SW480 (cell line): ENCODE measurements at regions not wholly inside any gene's neighbourhood (a gene's known extent, or its start where the extent isn't known, plus 50 kb on each side); places are given as distances from the start of the nearest gene placed in this dataset.

Experiments used
- DNase-seq: peaks from one replicate; pipeline ENCODE4 v3.0.0-alpha.2; 2016; ENCODE audit warnings: low spot score

DNA sequence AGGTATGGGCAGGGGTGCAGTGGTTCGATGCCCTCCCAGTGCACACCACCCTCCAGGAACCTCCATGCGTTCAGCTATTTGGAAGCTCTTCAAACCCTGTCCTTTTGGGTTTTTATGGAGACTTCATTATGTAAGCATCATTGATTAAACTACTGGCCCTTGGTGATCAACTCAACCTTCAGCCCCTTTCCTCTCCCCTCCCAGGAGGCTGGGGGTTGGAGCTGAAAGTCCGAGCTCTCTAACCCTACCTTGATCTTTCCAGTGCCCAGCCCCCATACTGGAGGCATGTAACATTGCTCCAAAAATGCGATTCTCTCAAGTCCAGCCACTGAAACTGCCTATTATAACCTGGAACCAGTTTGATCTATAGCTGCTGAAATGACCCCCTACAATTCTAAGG lies 188.1 kb downstream of the IPO8 start:
- DNase-seq = no peak

DNA sequence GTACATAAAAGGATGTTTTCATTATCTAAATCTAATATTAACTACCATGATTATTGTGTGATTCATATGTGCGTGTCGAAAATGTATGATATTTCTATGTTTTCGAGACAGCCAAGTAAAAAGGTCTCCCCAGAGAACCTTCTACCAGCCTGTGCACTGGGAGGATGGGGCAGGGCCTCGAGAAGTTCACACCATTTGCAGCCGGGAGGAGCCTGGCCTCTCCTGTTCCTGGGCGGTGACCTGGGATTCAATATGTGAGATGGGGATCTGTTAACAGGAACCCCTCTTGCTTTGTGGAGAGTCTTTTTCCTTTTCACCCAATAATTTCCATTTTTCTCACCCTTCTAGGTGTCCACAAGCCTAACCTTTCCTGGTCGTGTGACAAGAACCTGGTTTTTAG lies 189.3 kb downstream of the IPO8 start:
- DNase-seq = no peak

DNA sequence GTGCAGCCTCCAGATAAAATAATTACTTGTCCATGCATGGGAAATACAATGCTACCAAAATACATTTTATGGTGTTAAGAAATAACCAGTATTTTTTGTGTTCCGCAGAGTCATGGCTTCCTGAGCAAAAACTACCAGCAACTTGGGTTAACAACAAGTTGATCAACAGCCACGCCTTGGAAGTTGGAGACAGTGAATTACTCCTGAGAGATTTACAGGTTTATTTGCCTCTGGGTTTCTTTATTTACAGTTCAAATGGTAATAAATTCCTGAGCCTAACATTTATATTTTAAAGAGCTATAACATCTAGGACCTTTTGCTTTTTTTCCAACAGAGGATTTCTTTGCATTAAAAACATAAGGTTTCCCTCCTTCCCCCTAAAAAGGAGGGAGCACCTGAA lies 194.0 kb downstream of the IPO8 start:
- no peak for DNase-seq

DNA sequence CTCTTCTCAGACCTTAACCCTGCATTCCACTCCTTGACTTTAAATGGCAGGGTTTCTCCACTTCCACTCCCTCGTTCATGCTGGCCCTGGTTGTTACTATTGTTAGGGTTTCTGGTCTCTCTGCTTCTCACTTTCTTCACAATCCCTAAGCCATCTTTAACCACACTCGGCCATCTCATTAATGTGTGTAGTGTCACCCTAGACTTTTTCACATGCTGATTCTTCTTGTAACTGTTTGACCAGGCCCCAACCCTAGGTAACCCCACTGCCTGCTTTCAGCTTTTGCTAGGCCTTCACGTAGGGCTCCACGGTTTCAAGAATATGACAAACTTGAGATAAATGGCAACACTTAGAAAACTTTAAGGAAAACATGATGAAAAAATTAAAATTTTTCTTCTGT lies 195.1 kb downstream of the IPO8 start:
- no peak for DNase-seq

DNA sequence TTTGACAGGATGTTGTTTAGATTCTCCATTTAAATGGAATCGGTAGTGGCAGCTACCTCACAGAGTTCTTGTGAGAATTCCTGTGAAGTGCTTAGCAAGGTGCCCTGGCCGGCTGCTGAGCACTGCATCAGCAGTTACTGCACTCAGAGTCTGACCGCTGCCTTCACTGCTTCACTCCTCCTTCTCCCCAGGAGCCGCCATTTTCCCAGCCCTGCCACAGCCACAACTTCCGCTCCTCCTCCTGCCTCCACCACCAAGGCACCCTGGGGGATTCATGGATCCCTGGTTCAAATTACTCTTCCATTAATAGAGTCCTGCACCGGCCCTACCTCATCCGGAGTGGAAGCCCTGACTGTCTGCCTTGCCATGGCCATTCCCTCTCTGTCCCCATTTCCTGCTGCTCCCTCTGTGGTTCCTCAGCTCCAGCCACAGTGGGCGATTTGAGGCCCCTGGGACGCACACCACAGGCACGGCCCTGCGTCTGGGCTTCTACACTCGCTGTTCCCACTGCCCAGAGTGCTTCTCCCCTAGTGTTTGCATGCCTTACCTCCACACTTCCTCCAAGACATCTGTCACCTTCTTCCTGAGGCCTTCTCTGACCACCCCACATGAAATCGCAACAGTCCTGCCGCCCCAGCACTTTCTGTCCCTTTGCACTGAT lies 210.3 kb downstream of the IPO8 start:
- DNase-seq = no peak

DNA sequence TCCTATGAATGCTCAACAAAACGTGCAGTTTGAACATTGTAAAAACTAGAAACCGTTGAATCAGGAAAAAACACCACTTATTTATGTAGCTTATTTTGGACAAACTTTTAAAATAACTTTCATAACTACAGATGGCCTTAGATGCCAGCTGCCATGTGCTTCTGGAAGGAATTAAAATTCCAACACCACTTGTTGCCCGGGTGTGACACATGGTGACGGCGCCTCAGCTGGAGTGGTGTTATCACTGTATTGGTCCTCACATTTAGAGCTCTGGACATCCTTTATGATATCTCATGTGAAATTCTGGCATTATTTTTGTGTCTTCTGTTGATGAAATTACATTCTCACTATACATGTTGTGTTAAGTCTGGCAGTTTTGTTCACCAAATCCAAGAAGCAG lies 211.0 kb downstream of the IPO8 start:
- no peak for DNase-seq

DNA sequence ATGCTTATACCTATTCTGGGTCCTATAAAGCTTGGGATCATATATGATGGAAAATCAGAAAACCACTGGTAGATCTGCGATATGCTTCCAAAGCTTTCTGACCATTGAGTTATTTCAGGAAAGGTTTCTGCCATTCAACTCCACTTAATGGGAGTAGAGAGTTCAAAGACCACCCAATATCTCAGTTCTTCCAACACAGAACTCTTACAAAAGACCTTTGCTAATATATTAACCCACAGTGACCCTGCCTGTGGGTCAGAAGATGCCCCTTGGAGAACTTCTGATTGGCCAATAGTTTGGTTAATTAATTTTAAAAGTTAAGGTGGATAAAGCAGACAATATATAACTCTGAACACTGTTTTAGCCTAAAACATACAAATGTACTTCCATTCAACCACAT lies 213.0 kb downstream of the IPO8 start:
- no peak for DNase-seq

DNA sequence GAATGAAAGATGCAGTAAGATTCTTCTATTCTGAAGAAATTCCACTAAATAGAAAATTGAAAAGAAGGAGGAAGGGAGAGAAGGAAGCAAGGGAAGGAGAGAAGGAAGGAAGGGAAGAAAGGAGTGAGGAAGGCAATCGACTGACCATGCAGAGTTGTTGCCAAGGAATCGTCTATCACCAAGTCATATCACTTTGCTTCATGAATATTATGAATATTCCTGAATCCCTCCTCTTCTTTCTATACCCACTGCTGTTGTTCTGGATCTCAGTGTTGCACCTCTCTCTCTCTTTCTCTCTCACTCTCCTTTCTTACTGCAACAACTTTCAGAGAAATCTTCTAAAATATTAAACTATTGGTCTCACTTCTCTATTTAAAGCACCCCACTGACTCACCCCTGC lies 222.4 kb downstream of the IPO8 start:
- no peak for DNase-seq

DNA sequence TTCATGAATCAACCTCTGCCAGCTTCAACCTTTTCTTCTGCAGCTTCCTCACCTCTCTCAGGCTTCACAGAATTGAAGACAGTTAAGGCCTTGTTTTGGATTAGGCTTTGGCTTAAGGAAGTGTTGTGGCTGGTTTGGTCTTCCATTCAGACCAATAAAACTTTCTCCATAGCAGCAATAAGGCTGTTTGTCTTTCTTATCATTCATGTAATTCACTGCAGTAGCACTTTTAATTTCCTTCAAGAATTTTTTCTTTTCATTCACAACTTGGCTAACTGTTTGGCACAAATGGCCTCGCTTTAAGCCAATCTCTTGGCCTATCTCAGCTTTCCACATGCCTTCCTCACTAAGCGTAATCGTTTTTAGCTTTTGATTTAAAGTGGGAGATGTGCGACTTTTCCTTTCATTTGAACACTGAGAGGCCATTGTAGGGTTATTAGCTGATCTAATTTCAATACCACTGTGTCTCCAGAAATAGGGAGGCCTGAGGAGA lies 229.5 kb downstream of the IPO8 start:
- DNase-seq = no peak

DNA sequence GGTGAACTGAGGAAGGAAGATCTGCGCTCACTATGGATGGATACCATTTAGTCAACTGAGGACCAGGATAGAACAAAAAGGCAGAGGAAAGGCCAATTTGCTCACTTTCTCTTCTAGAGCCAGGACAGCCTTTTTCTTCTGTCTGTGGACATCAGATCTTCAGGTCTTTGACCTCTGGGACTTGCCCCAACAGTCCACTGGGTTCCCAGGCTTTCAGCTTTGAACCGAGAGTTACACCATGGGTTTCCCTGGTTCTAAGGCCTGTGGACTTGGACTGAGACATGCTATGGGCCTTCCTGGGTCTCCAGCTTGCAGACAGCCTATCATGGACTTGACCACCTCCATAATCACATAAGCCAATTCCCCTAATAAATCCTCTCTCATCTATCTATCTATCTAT lies 232.0 kb downstream of the IPO8 start:
- no peak for DNase-seq

DNA sequence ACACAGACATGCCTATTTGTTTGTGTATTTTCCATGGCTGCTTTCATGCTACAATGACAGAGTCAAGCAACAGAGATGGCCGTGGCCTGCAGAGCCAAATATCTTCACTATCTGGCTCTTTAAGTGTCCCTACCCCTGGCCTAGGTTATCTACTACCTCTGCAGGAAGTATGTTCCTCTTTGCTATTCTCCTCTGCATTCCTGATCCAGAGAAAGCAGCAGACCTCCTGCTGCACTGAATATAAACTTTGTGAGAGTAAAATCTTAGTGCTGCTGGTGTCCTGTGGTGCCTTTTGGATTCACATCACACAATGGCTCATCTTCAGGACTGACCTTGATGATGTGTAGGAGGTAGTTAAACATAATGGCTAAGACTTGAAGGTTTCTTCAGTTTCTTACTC lies 233.4 kb downstream of the IPO8 start:
- no peak for DNase-seq

DNA sequence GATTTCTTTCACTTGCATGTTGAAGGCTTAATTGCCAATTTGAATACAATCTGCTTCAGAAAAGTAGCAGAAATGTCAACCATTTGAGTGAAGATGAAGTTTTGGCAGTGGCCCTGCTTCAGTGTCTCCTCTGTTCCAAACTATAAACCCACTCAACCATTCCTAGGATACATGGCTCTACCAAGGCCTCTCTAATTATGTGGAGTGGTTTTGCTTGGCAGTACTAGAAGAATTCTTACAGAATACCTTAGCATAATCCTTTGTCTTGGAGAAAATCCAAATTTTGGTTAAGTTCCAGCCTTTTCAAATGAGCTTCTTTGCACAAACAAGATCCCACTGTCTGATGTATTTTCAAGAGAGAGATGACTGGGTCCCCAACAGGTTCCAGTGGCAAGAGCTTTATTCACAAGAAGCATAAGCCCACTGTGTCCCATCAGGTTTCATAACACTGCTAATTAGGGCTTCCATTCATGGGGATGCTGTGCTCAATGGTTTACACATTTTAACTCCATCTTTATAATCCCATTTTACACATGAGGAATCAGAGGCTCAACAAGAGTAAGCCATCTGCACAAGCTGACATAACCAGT lies 234.5 kb downstream of the IPO8 start:
- DNase-seq = no peak

DNA sequence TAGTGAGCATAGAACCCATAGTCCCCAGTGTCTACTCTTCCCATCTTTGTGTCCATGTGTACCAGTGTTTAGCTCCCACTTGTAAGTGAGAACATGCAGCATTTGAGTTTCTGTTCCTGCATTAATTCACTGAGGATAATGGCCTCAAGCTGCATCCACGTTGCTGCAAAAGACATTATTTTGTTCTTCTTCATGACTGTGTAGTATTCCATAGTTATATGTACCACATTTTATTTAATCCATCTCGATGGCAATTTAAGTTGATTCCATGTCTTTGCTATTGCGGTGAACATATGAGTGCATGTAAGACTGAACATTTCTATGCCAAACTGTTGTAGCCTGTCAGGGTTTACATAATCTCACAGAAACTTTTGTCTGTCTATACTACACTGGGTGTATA lies 237.2 kb downstream of the IPO8 start:
- no peak for DNase-seq

DNA sequence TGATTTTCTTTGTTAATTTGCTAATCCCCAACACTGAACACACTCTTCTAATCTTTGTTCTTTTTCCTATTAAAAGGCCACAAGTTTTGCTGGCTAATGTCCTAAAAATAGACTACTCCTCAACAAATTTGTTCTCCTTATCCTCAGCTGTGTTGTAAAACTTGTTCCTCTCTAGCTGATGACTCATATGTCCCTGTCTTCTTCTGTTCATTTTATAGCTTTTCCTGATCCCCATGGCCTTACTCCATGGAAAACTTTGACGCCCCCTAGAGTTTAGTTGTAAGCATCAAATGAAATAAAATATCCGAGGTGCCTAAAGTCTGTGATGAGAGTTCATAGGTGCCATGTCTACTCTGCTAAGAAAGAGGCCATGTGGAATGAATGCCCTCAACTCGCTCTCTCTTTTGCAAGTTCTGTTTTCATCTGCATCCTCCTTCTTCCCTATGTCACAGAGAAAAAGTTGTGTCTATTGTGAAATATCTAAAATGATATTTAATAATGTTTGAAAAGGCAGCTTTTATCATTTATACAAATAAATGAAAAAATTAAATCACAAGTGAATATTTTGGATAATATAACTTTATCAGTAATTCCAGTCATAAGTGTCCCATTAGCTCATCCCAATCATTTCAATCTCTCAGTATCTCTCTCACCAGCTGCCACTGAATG lies 237.9 kb downstream of the IPO8 start:
- peak; percentile 75 for DNase-seq

DNA sequence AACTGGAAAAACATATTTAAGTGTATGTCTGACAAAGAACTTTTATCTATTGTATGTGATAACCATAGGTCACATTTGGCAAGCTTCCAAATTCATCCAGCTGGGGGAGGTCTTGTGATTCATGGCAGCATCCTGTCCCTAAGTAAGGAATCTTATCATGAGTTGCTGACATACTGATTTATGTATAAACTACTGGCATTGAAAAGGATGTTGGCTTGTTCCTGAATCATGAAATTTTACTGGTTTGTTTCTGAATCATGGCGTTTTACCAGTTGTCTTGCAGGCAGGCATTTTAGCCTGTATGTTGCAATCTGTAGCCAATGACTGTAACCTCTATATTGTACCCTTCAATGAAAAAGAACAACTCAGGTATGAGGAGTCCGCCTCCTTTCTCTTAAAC lies 244.8 kb downstream of the IPO8 start:
- peak; percentile 20 for DNase-seq

DNA sequence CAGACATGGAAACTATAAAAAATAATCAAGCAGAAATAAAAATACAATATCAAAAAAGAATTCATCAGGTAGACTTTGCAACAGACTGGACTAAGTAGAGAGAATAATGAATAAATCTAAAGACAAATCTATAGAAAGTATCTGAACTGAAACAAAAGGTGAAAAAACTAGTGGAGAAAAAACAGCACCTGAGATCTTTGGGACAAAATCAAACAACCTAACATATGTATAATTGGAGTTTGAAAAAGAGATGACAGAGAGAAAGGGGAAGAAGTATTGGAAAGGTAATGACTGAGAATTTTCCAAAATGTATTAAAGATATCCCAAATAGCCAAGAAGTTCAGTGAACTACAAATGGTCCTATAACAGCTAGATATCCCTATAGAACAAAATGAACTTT lies 245.4 kb downstream of the IPO8 start:
- DNase-seq = no peak

DNA sequence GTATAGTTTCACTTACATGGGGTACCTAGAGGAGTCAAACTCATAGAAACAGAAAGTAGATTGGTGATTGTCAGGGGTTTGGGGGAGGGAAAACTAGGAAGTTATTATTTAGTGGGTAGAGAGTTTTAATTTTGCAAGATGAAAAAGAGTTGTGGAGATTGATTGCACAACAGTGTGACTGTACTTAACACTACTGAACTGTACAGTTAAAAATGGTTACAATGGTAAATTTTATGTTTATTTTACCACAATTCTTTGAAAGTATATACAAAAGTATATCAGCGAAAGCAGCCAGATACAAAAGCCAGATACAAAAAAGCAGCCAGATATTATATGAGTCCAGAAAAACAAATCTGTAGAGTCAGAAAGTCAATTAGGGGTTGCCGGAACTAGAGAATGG lies 247.6 kb downstream of the IPO8 start:
- no peak for DNase-seq

DNA sequence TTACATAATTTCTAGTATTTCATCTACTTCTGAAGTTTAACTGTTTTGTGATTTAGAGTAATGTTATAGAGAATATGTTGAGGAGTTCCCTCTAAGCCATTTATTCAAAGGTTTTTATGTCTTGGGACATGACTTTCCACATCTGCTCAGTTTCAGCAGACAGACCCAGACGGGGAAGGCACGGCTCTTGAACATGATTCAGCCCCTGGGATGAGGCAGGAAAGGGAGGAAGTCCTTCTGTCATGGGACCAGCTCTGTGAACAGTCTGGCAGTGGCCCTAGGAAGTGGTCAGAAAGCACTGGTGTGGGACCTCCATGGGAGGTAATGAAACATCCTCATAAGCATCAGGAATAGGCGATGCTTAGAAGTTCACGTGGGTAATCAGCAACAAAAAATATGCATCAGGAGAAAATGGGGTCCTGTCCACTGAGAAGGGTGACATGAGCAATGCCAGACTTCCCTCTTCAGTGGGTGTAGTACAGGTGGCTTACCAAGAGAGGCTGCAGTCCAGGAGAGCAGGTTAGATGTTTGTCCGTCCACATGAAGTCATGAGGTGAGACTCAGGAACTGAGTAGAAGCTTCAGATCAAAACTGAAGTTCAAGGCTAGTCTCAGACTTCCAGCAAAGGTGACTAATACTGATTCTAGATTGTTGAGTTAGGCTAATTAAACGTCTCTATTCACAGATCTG lies 248.5 kb downstream of the IPO8 start:
- no peak for DNase-seq

DNA sequence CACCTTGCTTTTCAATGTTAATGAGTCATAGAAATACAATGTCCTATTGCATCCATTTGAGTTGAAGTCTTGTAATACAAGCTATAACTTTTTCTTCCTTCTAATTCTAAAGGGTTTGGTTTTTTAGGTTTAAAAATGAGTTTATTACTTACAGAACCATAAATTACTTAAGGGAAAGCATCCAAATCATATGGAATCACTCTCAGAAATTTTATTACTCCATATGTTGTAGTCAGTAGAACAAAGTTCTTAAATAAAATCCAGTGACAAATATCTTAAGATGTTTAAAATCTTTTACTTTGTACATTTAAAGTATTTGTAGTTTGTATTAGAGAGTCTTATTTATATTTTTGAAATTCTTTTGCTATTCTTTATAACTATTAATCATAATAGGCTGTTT lies 253.2 kb downstream of the IPO8 start:
- DNase-seq = no peak

DNA sequence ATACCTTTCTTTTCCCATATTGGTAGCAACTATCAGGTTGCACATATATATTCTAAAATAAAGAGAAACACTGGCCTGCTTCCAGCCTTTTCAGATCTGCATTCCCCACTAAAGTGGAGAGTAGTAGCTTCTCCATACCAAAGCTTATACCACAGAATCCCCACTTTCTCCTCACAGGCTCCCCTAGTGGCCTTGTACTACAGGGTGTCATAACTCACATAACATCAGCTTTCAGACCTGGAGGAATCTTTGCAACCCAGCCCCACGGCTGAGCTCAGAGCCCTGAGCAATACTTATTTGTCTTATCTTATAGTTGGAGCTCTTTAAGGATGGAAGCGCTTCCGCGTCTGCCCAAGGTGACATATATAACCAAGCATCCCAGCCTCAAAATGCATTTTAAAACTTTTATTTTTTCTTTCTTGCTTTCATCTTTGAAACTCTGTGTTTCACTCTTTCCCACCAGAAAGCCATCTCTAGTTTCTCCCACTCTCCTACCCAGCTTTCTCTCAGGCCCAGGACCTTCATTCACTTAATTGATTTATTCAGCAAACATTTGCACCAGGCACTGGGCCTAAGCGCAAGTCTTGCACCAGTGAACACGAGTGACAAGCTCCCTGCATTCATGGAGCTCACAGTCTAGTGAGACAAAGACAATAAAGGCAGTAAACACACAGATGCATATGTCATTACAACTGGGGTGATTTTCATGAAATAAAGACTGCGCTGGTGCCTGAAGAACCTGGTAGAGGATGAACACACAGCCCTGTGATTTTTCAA lies 254.7 kb downstream of the IPO8 start:
- DNase-seq = peak; percentile 52

DNA sequence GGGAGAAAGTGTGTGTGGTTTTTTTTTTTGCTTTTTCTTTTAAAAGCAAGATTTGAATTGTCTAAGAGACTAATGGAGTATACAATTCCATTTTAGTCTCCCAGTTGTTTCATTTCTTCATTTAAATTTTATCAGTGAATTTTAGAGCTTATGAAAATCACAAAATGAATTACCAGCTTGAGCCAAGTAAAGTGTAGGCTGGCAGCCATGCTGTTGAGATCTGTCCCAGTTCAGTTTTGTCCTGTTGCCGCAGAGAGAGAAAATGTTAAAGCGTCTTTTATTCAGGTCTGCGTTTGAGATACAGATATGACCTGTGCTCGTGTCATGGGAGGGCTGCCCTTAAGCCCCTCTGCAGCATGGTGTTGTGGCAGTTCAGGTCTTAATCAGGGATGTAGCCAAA lies 256.5 kb downstream of the IPO8 start:
- DNase-seq = no peak

DNA sequence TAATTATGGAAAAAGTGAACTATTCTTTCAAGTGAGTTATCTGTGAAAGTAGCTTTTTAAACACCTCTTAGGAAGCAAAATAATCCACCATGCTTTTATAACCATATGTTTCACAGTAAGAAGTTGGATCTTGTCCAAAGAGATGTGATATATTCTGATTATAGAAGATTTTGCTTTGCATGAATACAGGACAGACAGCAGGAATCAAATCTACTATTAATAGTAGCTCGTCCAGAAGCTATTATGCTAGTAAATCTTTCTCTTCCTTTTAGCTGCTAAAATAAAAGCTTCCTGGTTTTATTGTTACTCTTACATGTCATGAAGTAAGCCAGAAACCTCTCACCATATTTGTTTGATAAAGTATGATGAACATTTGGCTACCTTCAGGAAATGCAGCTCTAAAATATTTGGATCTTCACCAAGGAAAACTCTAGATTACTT lies 257.0 kb downstream of the IPO8 start:
- no peak for DNase-seq
